ENCODE measurements at regions not wholly inside any gene's neighbourhood (a gene's known extent, or its start where the extent isn't known, plus 50 kb on each side); places are given as distances from the start of the nearest gene placed in this dataset.

DNA sequence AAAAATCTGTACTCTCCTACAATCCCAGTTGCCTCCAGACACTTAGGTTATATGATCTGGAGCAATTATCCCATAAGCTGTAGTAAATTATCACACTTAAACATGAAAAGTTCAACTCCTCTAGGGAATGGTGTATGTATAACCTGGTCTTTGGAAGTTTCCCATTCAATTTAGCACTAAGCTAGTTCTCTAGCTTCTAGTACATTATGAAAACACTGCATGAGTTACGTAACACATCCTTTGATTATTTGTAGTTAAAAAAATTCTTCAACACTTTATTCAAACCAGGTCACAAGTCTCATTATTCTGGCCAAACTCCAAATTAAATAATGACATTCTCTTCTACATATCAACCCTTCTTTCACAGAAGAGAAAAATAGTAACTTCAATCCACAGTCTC lies 827.0 kb upstream of the ADAMTS5 start:
- TF ChIP-seq, protein P1, sequence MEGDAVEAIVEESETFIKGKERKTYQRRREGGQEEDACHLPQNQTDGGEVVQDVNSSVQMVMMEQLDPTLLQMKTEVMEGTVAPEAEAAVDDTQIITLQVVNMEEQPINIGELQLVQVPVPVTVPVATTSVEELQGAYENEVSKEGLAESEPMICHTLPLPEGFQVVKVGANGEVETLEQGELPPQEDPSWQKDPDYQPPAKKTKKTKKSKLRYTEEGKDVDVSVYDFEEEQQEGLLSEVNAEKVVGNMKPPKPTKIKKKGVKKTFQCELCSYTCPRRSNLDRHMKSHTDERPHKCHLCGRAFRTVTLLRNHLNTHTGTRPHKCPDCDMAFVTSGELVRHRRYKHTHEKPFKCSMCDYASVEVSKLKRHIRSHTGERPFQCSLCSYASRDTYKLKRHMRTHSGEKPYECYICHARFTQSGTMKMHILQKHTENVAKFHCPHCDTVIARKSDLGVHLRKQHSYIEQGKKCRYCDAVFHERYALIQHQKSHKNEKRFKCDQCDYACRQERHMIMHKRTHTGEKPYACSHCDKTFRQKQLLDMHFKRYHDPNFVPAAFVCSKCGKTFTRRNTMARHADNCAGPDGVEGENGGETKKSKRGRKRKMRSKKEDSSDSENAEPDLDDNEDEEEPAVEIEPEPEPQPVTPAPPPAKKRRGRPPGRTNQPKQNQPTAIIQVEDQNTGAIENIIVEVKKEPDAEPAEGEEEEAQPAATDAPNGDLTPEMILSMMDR (IDR thresholded peaks at IDR 0.05), result no peak
- TF ChIP-seq EZH2phosphoT487 (IDR thresholded peaks at IDR 0.05) (no peak), EZH2 (IDR thresholded peaks at IDR 0.05) (no peak)
